ENCODE measurements at regions not wholly inside any gene's neighbourhood (a gene's known extent, or its start where the extent isn't known, plus 50 kb on each side); places are given as distances from the start of the nearest gene placed in this dataset.

DNA sequence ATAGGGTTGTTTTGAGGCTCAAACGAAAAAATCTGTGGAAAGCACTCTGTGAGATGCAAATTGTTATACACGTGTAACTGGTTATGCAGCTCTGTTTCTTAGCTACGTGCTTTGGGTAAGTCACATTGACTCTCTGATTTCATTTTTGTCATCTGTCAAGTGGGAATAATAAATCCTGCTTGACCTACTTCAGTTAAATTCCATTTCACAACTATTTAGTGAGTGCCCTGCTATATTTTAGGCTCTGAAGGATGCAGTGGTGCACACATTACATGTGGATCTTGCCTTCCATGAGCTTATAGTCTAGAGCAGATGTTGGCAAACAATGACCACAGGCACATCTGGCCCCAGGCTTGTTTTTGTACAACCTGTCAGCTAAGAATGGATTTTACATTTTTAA, 133.6 kb upstream of the PLET1 start:
- no peak overlapping the region for H3K4me3 ChIP-seq
- H3K36me3 ChIP-seq, result no peaks in the 10 kb centered on the region
- no peaks in the 10 kb centered on the region for H3K4me1 ChIP-seq (ENCODE audit: insufficient read depth)
- intact Hi-C loops (cut with DNase I), result no loop called here
- TF ChIP-seq EP300 (IDR thresholded peaks at IDR 0.05), result no peak
- TF ChIP-seq POLR2A (IDR thresholded peaks at IDR 0.05), result no peak
- no peak for TF ChIP-seq CTCF (IDR thresholded peaks at IDR 0.05)
- H3K27me3 ChIP-seq, result no peaks in the 10 kb centered on the region
- no peak for DNase-seq
- WGBS, 3 donors, result 51 to 64% (median 60%) methylated on average over 3 of the region's 3 CpGs
- no peak overlapping the region for H3K27ac ChIP-seq
- no peaks in the 10 kb centered on the region for H3K9me3 ChIP-seq

DNA sequence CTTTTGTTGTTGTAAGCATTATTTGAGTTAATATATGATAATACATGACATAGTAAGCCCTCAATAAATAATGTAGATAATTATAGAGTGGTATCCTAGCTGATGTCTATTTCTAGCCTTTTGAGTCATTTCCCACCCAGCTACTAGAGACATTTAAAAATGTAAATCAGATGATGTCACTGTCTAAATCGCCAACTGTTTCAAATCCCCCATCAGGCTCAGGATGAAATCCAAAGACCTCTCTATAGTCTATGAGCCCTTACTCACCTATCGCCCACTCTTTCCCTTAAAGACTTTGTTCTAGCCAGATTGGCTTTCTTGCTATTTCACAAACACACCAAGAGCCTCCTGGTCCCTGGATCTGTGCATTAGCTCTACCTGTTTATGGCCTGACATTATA, 135.4 kb upstream of the PLET1 start:
- Histone ChIP-seq H3K4me3 (no peak overlapping the region), H3K27me3 (no peaks in the 10 kb centered on the region), H3K9me3 (no peaks in the 10 kb centered on the region), H3K27ac (no peak overlapping the region), H3K36me3 (no peaks in the 10 kb centered on the region), H3K4me1 (ENCODE audit: insufficient read depth) (no peaks in the 10 kb centered on the region)
- TF ChIP-seq EP300 (IDR thresholded peaks at IDR 0.05) (no peak), POLR2A (IDR thresholded peaks at IDR 0.05) (no peak), CTCF (IDR thresholded peaks at IDR 0.05) (no peak)
- DNase-seq, result no peak
- intact Hi-C loops (cut with DNase I), result no loop called here
- WGBS, 3 donors, result 86 to 88% (median 87%) methylated on average over 2 of the region's 2 CpGs

DNA sequence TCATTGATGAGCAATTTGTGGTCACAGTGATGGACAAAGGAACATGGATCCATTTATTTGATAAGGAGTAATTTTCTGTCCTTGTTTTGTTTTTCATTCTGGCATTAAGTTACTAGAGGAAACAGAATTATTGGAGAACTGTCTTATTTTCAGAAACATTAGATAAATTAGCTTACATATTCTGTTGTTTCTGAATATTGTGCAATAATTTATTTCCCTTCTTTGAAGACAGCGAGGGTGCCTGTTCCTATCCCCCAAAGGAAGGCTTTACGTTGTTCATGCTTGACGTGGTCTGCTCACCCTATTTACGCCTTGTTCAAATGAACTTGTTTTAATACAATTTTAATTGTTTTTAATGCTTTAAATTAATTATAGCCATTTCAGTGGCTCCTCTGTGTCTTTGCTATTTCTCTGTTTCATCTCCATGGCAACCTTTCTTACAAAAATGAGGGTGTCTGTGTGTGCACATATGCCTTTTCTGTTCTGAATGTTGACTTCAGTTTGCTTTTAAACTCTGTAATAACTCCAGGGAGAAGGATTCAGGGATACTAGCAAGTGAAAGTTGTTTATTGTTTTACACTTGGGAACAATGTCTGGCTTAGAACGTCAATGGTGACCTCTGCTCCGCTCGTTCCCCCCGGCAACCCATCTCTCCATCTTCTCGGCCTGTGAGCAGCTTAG, 138.3 kb upstream of the PLET1 start:
- Histone ChIP-seq H3K9me3 (no peaks in the 10 kb centered on the region), H3K36me3 (no peaks in the 10 kb centered on the region), H3K4me3 (no peak overlapping the region), H3K27me3 (no peaks in the 10 kb centered on the region), H3K4me1 (ENCODE audit: insufficient read depth) (no peaks in the 10 kb centered on the region), H3K27ac (no peak overlapping the region)
- intact Hi-C loops (cut with DNase I), result no loop called here
- 65 to 73% (median 68%) methylated on average over 9 of the region's 9 CpGs for WGBS, 3 donors
- no peak for DNase-seq
- TF ChIP-seq EP300 (IDR thresholded peaks at IDR 0.05) (no peak), POLR2A (IDR thresholded peaks at IDR 0.05) (no peak), CTCF (IDR thresholded peaks at IDR 0.05) (no peak)

DNA sequence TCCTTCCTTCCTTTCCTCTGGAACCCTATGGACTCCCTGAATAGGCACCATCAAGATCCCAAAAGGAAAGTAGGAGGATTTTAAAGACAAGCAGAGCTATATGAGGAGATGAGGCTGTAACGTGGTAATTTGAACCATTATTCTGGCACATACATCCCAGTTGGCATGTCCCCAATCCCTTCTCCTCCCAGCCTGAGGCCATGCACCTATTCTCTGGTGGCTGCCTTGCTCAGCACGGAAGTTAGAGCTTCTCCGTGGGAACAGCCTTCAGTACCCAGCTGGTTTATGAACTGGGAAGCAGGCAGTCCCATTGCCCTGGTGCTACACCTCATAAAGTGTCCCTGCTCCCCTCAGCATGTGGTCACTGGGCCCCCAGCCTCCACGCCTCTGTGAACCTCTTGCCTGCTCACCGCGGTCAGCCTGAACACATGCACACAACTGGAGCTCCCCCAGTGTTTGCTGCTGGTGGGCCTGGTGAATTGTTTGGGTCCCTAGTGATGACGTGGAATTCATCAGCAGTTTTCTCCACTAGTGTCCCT, 139.9 kb upstream of the PLET1 start:
- H3K27ac ChIP-seq, result no peak overlapping the region
- H3K4me3 ChIP-seq, result no peak overlapping the region
- TF ChIP-seq CTCF (IDR thresholded peaks at IDR 0.05) (no peak), POLR2A (IDR thresholded peaks at IDR 0.05) (no peak), EP300 (IDR thresholded peaks at IDR 0.05) (no peak)
- no peaks in the 10 kb centered on the region for H3K27me3 ChIP-seq
- WGBS, 3 donors, result 64 to 76% (median 74%) methylated on average over 7 of the region's 7 CpGs
- H3K36me3 ChIP-seq, result no peaks in the 10 kb centered on the region
- no peak for DNase-seq
- no peaks in the 10 kb centered on the region for H3K4me1 ChIP-seq (ENCODE audit: insufficient read depth)
- intact Hi-C loops (cut with DNase I), result no loop called here
- no peaks in the 10 kb centered on the region for H3K9me3 ChIP-seq

All from ovary (tissue), 7 donors.